H1 (cell line): ENCODE measurements at regions not wholly inside any gene's neighbourhood (a gene's known extent, or its start where the extent isn't known, plus 50 kb on each side); places are given as distances from the start of the nearest gene placed in this dataset.

Experiments
- ATF3 ChIP-seq: IDR thresholded peaks from 2 replicates; pipeline ENCODE4 v1.6.1; 2011; ENCODE audit warnings: low read depth, mild to moderate bottlenecking, low read length; ENCODE audit not compliant: insufficient read depth
- BCL11A ChIP-seq, 2 experiments: IDR thresholded peaks; one replicate each; pipeline ENCODE4 v1.6.1; 2011; ENCODE audit warnings: low read depth in 2 of 2, low read length in 2 of 2, mild to moderate bottlenecking in 2 of 2
- CTCF ChIP-seq, 3 experiments: IDR thresholded peaks; 1 replicate in 2 of 3; 2 replicates in 1 of 3; pipeline versions ENCODE4 v1.5.1 to v1.6.1; 2011; ENCODE audit warnings: low read length in 3 of 3, mild to moderate bottlenecking in 3 of 3, inconsistent platforms in 2 of 3, low read depth in 1 of 3, moderate library complexity in 1 of 3; ENCODE audit not compliant: insufficient read depth in 1 of 3; ENCODE audit errors: control extremely low read depth in 1 of 3
- EGR1 ChIP-seq: IDR thresholded peaks from 2 replicates; pipeline ENCODE4 v1.6.1; 2011; ENCODE audit warnings: low read depth, low read length, borderline replicate concordance
- EP300 ChIP-seq, 2 experiments: IDR thresholded peaks; 1 replicate in 1 of 2; 2 replicates in 1 of 2; pipeline ENCODE4 v1.6.1; 2011 to 2012; ENCODE audit warnings: low read depth in 2 of 2, low read length in 2 of 2, mild to moderate bottlenecking in 2 of 2, borderline replicate concordance in 1 of 2, inconsistent platforms in 1 of 2, moderate library complexity in 1 of 2
- EZH2 ChIP-seq: fragments of 200-600 bp; sonication (generic); IDR thresholded peaks from 2 replicates; pipeline ENCODE4 v1.7.1; 2012; ENCODE audit warnings: low read depth, mild to moderate bottlenecking, moderate library complexity, low read length, inconsistent platforms; ENCODE audit not compliant: severe bottlenecking
- FOSL1 ChIP-seq: IDR thresholded peaks from 2 replicates; pipeline ENCODE4 v1.6.1; 2011; ENCODE audit warnings: mild to moderate bottlenecking, low read depth, low read length, moderate library complexity; ENCODE audit not compliant: insufficient read depth
- MAX ChIP-seq: IDR thresholded peaks from 2 replicates; pipeline ENCODE4 v1.6.1; 2012; ENCODE audit warnings: inconsistent platforms
- POLR2A ChIP-seq, 2 experiments: IDR thresholded peaks; 1 replicate in 1 of 2; 2 replicates in 1 of 2; pipeline ENCODE4 v1.6.1; 2011; ENCODE audit warnings: low read depth in 2 of 2, low read length in 2 of 2, mild to moderate bottlenecking in 2 of 2; ENCODE audit errors: control extremely low read depth in 1 of 2
- POLR2AphosphoS5 ChIP-seq: IDR thresholded peaks from 2 replicates; pipeline ENCODE4 v1.6.1; 2011; ENCODE audit warnings: low read depth, low read length
- RXRA ChIP-seq: IDR thresholded peaks from 2 replicates; pipeline ENCODE4 v1.6.1; 2011; ENCODE audit warnings: low read depth, mild to moderate bottlenecking, low read length, moderate library complexity; ENCODE audit not compliant: insufficient read depth

- TF ChIP-seq POLR2A (IDR thresholded peaks at IDR 0.05; ENCODE audit: control extremely low read depth in 1 of 2, low read depth in 2 of 2, low read length in 2 of 2), result no peak
- no peak for TF ChIP-seq ATF3
- TF ChIP-seq RXRA, result no peak
- TF ChIP-seq CTCF (IDR thresholded peaks at IDR 0.05; ENCODE audit: control extremely low read depth in 1 of 3, insufficient read depth in 1 of 3, low read depth in 1 of 3, low read length in 3 of 3), result no peak
- TF ChIP-seq EZH2, result no peak
- no peak for TF ChIP-seq MAX
- no peak for TF ChIP-seq BCL11A (IDR thresholded peaks at IDR 0.05; ENCODE audit: low read depth in 2 of 2, low read length in 2 of 2)
- no peak for TF ChIP-seq FOSL1
- TF ChIP-seq EGR1, result no peak
- no peak for TF ChIP-seq POLR2AphosphoS5
- no peak for TF ChIP-seq EP300 (IDR thresholded peaks at IDR 0.05; ENCODE audit: borderline replicate concordance in 1 of 2, low read depth in 2 of 2, low read length in 2 of 2)
These were observed 430.1 kb upstream of the CAMK1G start for GRCh38 chr1:209153411-209153810.
